ENCODE measurements at regions not wholly inside any gene's neighbourhood (a gene's known extent, or its start where the extent isn't known, plus 50 kb on each side); places are given as distances from the start of the nearest gene placed in this dataset.
"Not testable (repeated sequence)": the region's sequence is repeated elsewhere in the genome, so short reads cannot be mapped to it uniquely, and the experiment has no call there.

GRCh38 chr13:44055681-44056080, 176.0 kb downstream of the LACC1 start:
- DNase-seq: not testable (repeated sequence)

GRCh38 chr13:44058067-44058466, 178.4 kb downstream of the LACC1 start:
- no peak for DNase-seq

- DNase-seq: peak in 2 of 3 donors; percentile 29 to 58
These were observed 179.0 kb downstream of the LACC1 start for GRCh38 chr13:44058624-44059215.

GRCh38 chr13:44061876-44062275, 182.2 kb downstream of the LACC1 start:
- no peak for DNase-seq

GRCh38 chr13:44063467-44063866, 183.8 kb downstream of the LACC1 start:
- no peak for DNase-seq

- no peak for DNase-seq
These were observed 184.2 kb downstream of the LACC1 start for GRCh38 chr13:44063881-44064280.

- DNase-seq: no peak
These were observed 184.7 kb downstream of the LACC1 start for GRCh38 chr13:44064357-44064756.

- peak in 1 of 3 donors; percentile 26 for DNase-seq
These were observed 188.5 kb downstream of the LACC1 start for GRCh38 chr13:44068169-44068568.

- DNase-seq: peak in 1 of 3 donors; percentile 29
These were observed 189.0 kb downstream of the LACC1 start for GRCh38 chr13:44068737-44069136.

GRCh38 chr13:44072536-44072935, 192.8 kb downstream of the LACC1 start:
- DNase-seq: no peak

GRCh38 chr13:44074611-44075010, 194.9 kb downstream of the LACC1 start:
- DNase-seq: no peak

GRCh38 chr13:44075113-44075512, 195.4 kb downstream of the LACC1 start:
- peak in 2 of 3 donors; percentile 20 to 30 for DNase-seq

- DNase-seq: no peak
These were observed 199.2 kb downstream of the LACC1 start for GRCh38 chr13:44078806-44079376.

- no peak for DNase-seq
These were observed 199.9 kb downstream of the LACC1 start for GRCh38 chr13:44079413-44080205.

- DNase-seq: no peak
These were observed 204.4 kb downstream of the LACC1 start for GRCh38 chr13:44084146-44084545.

GRCh38 chr13:44086389-44086788, 206.7 kb downstream of the LACC1 start:
- DNase-seq: no peak

- no peak for DNase-seq
These were observed 208.7 kb downstream of the LACC1 start for GRCh38 chr13:44088411-44088810.

- no peak for DNase-seq
These were observed 209.3 kb downstream of the LACC1 start for GRCh38 chr13:44088991-44089413.

- no peak for DNase-seq
These were observed 209.7 kb downstream of the LACC1 start for GRCh38 chr13:44089452-44089851.

- peak in 1 of 3 donors; percentile 17 for DNase-seq
These were observed 212.6 kb downstream of the LACC1 start for GRCh38 chr13:44092078-44092970.

- DNase-seq: peak; percentile 35 to 78 (median 57)
These were observed 214.2 kb downstream of the LACC1 start for GRCh38 chr13:44093607-44094564.
